KMS-11 (cell line): ENCODE measurements at regions not wholly inside any gene's neighbourhood (a gene's known extent, or its start where the extent isn't known, plus 50 kb on each side); places are given as distances from the start of the nearest gene placed in this dataset.
"Not testable (repeated sequence)": the region's sequence is repeated elsewhere in the genome, so short reads cannot be mapped to it uniquely, and the experiment has no call there.

Experiments
- H2AFZ ChIP-seq: fragments of 200-600 bp; sonication (generic); 2 replicates; pipeline ENCODE4 v1.6.1; 2016; ENCODE audit warnings: antibody characterized with exemption, mixed run types, low read depth
- H3K27ac ChIP-seq: fragments of 200-600 bp; sonication (generic); 2 replicates; pipeline ENCODE4 v1.6.1; 2016; ENCODE audit warnings: mild to moderate bottlenecking, mixed run types
- H3K27me3 ChIP-seq: fragments of 200-600 bp; sonication (generic); 2 replicates; pipeline ENCODE4 v1.6.1; 2017; ENCODE audit warnings: mild to moderate bottlenecking, low read depth, mixed run types, moderate library complexity; ENCODE audit not compliant: insufficient read depth
- H3K36me3 ChIP-seq: fragments of 200-600 bp; sonication (generic); 2 replicates; pipeline ENCODE4 v1.6.1; 2017; ENCODE audit warnings: mild to moderate bottlenecking, mixed run types; ENCODE audit not compliant: insufficient read depth
- H3K4me1 ChIP-seq: fragments of 200-600 bp; sonication (generic); 2 replicates; pipeline ENCODE4 v1.6.1; 2016; ENCODE audit warnings: mild to moderate bottlenecking, low read depth, mixed run types; ENCODE audit not compliant: poor library complexity, severe bottlenecking
- H3K4me2 ChIP-seq: fragments of 200-600 bp; sonication (generic); 2 replicates; pipeline ENCODE4 v1.7.0; 2016; ENCODE audit warnings: mild to moderate bottlenecking, mixed run types
- H3K4me3 ChIP-seq: fragments of 200-600 bp; sonication (generic); IDR thresholded peaks from 2 replicates; pipeline ENCODE4 v1.6.1; 2017; ENCODE audit warnings: low read depth, low read length, mixed read lengths; ENCODE audit not compliant: insufficient read depth
- H3K79me2 ChIP-seq: fragments of 200-600 bp; sonication (generic); 2 replicates; pipeline ENCODE4 v1.6.1; 2016; ENCODE audit warnings: low read depth, mixed run types; ENCODE audit not compliant: insufficient read depth
- H3K9ac ChIP-seq: fragments of 200-600 bp; sonication (generic); 2 replicates; pipeline ENCODE4 v1.6.1; 2016; ENCODE audit warnings: mild to moderate bottlenecking, mixed run types
- H4K20me1 ChIP-seq: fragments of 200-600 bp; sonication (generic); 2 replicates; pipeline ENCODE4 v1.6.1; 2016; ENCODE audit warnings: mild to moderate bottlenecking, mixed run types; ENCODE audit not compliant: insufficient read depth
- CTCF ChIP-seq: fragments of 200-600 bp; sonication (generic); conservative IDR thresholded peaks from 2 replicates; pipeline ENCODE4 v1.6.1; 2017; ENCODE audit warnings: low read depth, mild to moderate bottlenecking, antibody characterized with exemption, low read length, moderate library complexity, mixed read lengths

- Histone ChIP-seq H3K27ac (no peak overlapping the region), H2AFZ (no peak overlapping the region), H3K79me2 (no peaks in the 10 kb centered on the region), H3K4me3 (no peak overlapping the region), H3K4me1 (no peaks in the 10 kb centered on the region), H3K27me3 (no peaks in the 10 kb centered on the region), H3K36me3 (no peaks in the 10 kb centered on the region), H3K4me2 (no peak overlapping the region), H4K20me1 (no peaks in the 10 kb centered on the region), H3K9ac (no peak overlapping the region)
- TF ChIP-seq CTCF, result no peak
Observed at GRCh38 chr19:28351761-28352160, 861.2 kb downstream of the UQCRFS1 start.

- H4K20me1 ChIP-seq, H3K9ac ChIP-seq, H2AFZ ChIP-seq, H3K27ac ChIP-seq, H3K79me2 ChIP-seq, H3K4me2 ChIP-seq, H3K27me3 ChIP-seq, H3K4me3 ChIP-seq, H3K4me1 ChIP-seq, H3K36me3 ChIP-seq: not testable (repeated sequence)
Observed at GRCh38 chr19:28351321-28351720, 861.6 kb downstream of the UQCRFS1 start.

- Histone ChIP-seq H3K9ac (no peak overlapping the region), H3K4me1 (no peaks in the 10 kb centered on the region), H3K4me2 (no peak overlapping the region), H3K27me3 (no peaks in the 10 kb centered on the region), H3K4me3 (no peak overlapping the region), H3K36me3 (no peaks in the 10 kb centered on the region), H3K27ac (no peak overlapping the region), H3K79me2 (no peaks in the 10 kb centered on the region), H4K20me1 (no peaks in the 10 kb centered on the region), H2AFZ (no peak overlapping the region)
- no peak for TF ChIP-seq CTCF
Observed at GRCh38 chr19:28350673-28351072, 862.3 kb downstream of the UQCRFS1 start.

DNA sequence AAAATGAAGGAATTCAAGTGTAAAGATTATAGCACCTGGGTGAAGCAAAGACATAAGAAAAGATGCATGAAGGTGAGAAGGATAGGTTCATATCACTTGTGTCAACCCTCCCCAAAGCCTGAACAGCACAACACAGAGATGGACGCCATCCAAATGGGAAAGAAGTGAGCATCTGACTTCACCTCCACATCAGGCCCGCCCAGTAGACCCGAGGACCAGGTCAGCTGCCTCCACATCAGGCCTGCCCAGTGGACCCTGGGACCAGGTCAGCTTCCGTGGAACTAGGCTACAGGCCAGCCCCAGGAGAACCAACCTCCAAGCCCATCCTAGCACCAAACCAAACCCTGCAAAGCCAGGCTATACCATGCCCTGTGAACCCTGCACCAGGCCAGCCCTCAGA is 862.9 kb downstream of the UQCRFS1 start:
- Histone ChIP-seq H3K36me3 (no peaks in the 10 kb centered on the region), H3K9ac (no peak overlapping the region), H3K27ac (no peak overlapping the region), H4K20me1 (no peaks in the 10 kb centered on the region), H3K79me2 (no peaks in the 10 kb centered on the region), H2AFZ (no peak overlapping the region), H3K27me3 (no peaks in the 10 kb centered on the region), H3K4me2 (no peak overlapping the region), H3K4me3 (no peak overlapping the region), H3K4me1 (no peaks in the 10 kb centered on the region)
- no peak for TF ChIP-seq CTCF

DNA sequence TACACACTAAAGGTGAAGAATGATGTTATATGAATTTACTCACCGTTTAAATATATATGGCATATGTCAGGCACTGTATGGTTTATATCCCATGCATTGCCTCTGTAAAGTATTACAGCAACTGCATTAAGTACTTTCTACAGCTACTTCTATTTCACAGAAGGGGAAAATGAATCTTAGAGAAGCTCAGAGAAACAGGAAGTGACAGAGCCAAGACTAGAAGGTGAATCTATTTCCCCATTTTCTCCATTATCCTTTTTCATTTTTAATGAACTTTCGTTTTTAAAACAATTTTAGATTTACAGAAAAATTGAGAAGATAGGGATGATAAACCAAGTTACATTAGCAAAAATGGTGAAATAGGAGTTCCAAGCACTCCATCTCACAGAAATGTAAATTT is 863.3 kb downstream of the UQCRFS1 start:
- no peak for TF ChIP-seq CTCF
- Histone ChIP-seq H4K20me1 (no peaks in the 10 kb centered on the region), H3K4me1 (no peaks in the 10 kb centered on the region), H3K4me3 (no peak overlapping the region), H3K36me3 (no peaks in the 10 kb centered on the region), H3K27ac (no peak overlapping the region), H3K27me3 (no peaks in the 10 kb centered on the region), H3K9ac (no peak overlapping the region), H2AFZ (no peak overlapping the region), H3K4me2 (no peak overlapping the region), H3K79me2 (no peaks in the 10 kb centered on the region)
